HCT116 (cell line): ENCODE measurements at regions not wholly inside any gene's neighbourhood (a gene's known extent, or its start where the extent isn't known, plus 50 kb on each side); places are given as distances from the start of the nearest gene placed in this dataset.

Experiments
- ATAC-seq: fragments of 200-7000 bp; cut with Tn5 transposase; 2 replicates; pipeline ENCODE4 v1.9.1; 2020; ENCODE audit warnings: mild to moderate bottlenecking, moderate library complexity
- BruUV-seq: library from RNA; stranded (reverse); fragments of 400-500 nt; replicated peaks from 2 replicates; lab custom pipeline; 2021; lab: Mats Ljungman, UMichigan
- CTCF ChIA-PET: fragments of 300-600 bp; sonication (Branson Sonifier 250); formaldehyde crosslinking; loops from one replicate; lab custom pipeline; 2021; ENCODE audit warnings: antibody characterized with exemption; lab: Charles Lee
- POLR2A ChIA-PET: fragments of 300-600, 350-600 bp; sonication (Branson Sonifier 250); formaldehyde crosslinking; loops from one replicate; lab custom pipeline; 2021; ENCODE audit warnings: antibody characterized with exemption; lab: Charles Lee
- RAD21 ChIA-PET, 2 experiments: fragments of 300-600 bp; sonication (Branson Sonifier 250); formaldehyde crosslinking; loops; one replicate each; lab custom pipeline; 2023; ENCODE audit warnings: low total read pairs in 2 of 2; ENCODE audit not compliant: uncharacterized antibody in 2 of 2, unreplicated experiment in 2 of 2, low non-redundant PET in 1 of 2; lab: Charles Lee
- DNase-seq: peaks from one replicate; pipeline ENCODE4 v3.0.0-alpha.2; 2010; ENCODE audit warnings: low read depth, low spot score
- H2AFZ ChIP-seq: fragments of 200-600 bp; shearing (Covaris generic), sonication (generic); 2 replicates; pipeline ENCODE4 v1.6.1; 2017; ENCODE audit warnings: low read depth, mixed run types, mixed read lengths, antibody characterized with exemption, low read length; ENCODE audit not compliant: poor library complexity, severe bottlenecking
- H3K27ac ChIP-seq: 2 replicates; pipeline ENCODE4 v1.5.1; 2012; ENCODE audit warnings: low read depth, low read length
- H3K27me3 ChIP-seq: fragments of 200-600 bp; sonication (generic); 2 replicates; pipeline ENCODE4 v1.6.1; 2016; ENCODE audit warnings: mixed run types, low read length, mixed read lengths; ENCODE audit not compliant: insufficient read depth
- H3K36me3 ChIP-seq, 2 experiments: fragments of 200-500 bp in 1 of 2; fragments of 200-600 bp in 1 of 2; sonication (Bioruptor generic) in 1 of 2; sonication (generic) in 1 of 2; 2 replicates each; pipeline versions ENCODE4 v1.5.1 to v1.6.1; 2014 to 2016; ENCODE audit warnings: low read length in 2 of 2, inconsistent platforms in 1 of 2, mixed read lengths in 1 of 2, mixed run types in 1 of 2; ENCODE audit not compliant: insufficient read depth in 2 of 2, control insufficient read depth in 1 of 2
- H3K4me1 ChIP-seq, 2 experiments: fragments of 200-600 bp in 1 of 2; sonication (generic) in 1 of 2; 2 replicates each; pipeline versions ENCODE4 v1.5.1 to v1.6.1; 2012 to 2017; ENCODE audit warnings: low read length in 2 of 2, inconsistent platforms in 1 of 2, mild to moderate bottlenecking in 1 of 2, mixed read lengths in 1 of 2, mixed run types in 1 of 2, moderate library complexity in 1 of 2; ENCODE audit not compliant: insufficient read depth in 2 of 2, control insufficient read depth in 1 of 2
- H3K4me2 ChIP-seq: fragments of 200-600 bp; sonication (generic); 2 replicates; pipeline ENCODE4 v1.6.1; 2017; ENCODE audit warnings: mixed run types, low read length, mixed read lengths
- H3K4me3 ChIP-seq, 2 experiments: fragments of 200-600 bp in 1 of 2; sonication (generic) in 1 of 2; replicated peaks in 1 of 2; 2 replicates each; pipeline ENCODE4 v1.5.1; 2011 to 2016; ENCODE audit warnings: low read length in 2 of 2, control low read depth in 1 of 2, low read depth in 1 of 2, mild to moderate bottlenecking in 1 of 2, mixed read lengths in 1 of 2, mixed run types in 1 of 2
- H3K79me2 ChIP-seq: fragments of 200-600 bp; sonication (generic); 2 replicates; pipeline ENCODE4 v1.6.1; 2017; ENCODE audit warnings: mild to moderate bottlenecking, mixed run types, low read length, moderate library complexity, mixed read lengths; ENCODE audit not compliant: insufficient read depth
- H3K9ac ChIP-seq: fragments of 200-600 bp; sonication (generic); 2 replicates; pipeline ENCODE4 v1.6.1; 2016; ENCODE audit warnings: low read length, mixed read lengths
- H3K9me2 ChIP-seq: fragments of 200-600 bp; sonication (generic), shearing (Covaris generic); 2 replicates; pipeline ENCODE4 v1.6.1; 2017; ENCODE audit warnings: mixed run types, mild to moderate bottlenecking, moderate library complexity; ENCODE audit not compliant: insufficient read depth
- H3K9me3 ChIP-seq, 2 experiments: fragments of 200-500 bp in 1 of 2; fragments of 200-600 bp in 1 of 2; sonication (Bioruptor generic) in 1 of 2; sonication (generic) in 1 of 2; 2 replicates each; pipeline ENCODE4 v1.6.1; 2014 to 2017; ENCODE audit warnings: low read length in 2 of 2, mixed read lengths in 2 of 2, inconsistent platforms in 1 of 2, low read depth in 1 of 2, mild to moderate bottlenecking in 1 of 2, mixed run types in 1 of 2, moderate library complexity in 1 of 2; ENCODE audit not compliant: control insufficient read depth in 1 of 2, insufficient read depth in 1 of 2
- H4K20me1 ChIP-seq: fragments of 200-600 bp; sonication (generic), shearing (Covaris generic); 2 replicates; pipeline ENCODE4 v1.6.1; 2017; ENCODE audit warnings: mixed run types, mild to moderate bottlenecking, moderate library complexity; ENCODE audit not compliant: insufficient read depth
- CBX3 ChIP-seq: IDR thresholded peaks from 2 replicates; pipeline ENCODE4 v1.6.1; 2012; ENCODE audit warnings: low read depth
- EGR1 ChIP-seq: IDR thresholded peaks from 2 replicates; pipeline ENCODE4 v1.6.1; 2012; ENCODE audit warnings: low read depth
- EZH2 ChIP-seq: fragments of 200-600 bp; sonication (generic); IDR thresholded peaks from 2 replicates; pipeline ENCODE4 v1.6.1; 2017; ENCODE audit warnings: antibody characterized with exemption, mixed run types
- EZH2phosphoT487 ChIP-seq: fragments of 200-600 bp; IDR thresholded peaks from 2 replicates; pipeline ENCODE4 v1.6.1; 2018; ENCODE audit warnings: antibody characterized with exemption, borderline replicate concordance
- FOSL1 ChIP-seq: IDR thresholded peaks from 2 replicates; pipeline ENCODE4 v1.6.1; 2012; ENCODE audit warnings: low read depth
- POLR2A ChIP-seq: IDR thresholded peaks from 2 replicates; pipeline ENCODE4 v1.7.0; 2011; ENCODE audit warnings: borderline replicate concordance; ENCODE audit not compliant: insufficient read depth, insufficient read length; ENCODE audit errors: extremely low read depth
- RAD21 ChIP-seq: IDR thresholded peaks from 2 replicates; pipeline ENCODE4 v1.6.1; 2012; ENCODE audit warnings: low read depth, mild to moderate bottlenecking
- SIN3A ChIP-seq: IDR thresholded peaks from 2 replicates; pipeline ENCODE4 v1.6.1; 2012; ENCODE audit warnings: low read depth
- SP1 ChIP-seq: IDR thresholded peaks from 2 replicates; pipeline ENCODE4 v1.6.1; 2012; ENCODE audit warnings: low read depth
- SRF ChIP-seq: IDR thresholded peaks from 2 replicates; pipeline ENCODE4 v1.6.1; 2012; ENCODE audit warnings: low read depth
- YY1 ChIP-seq: IDR thresholded peaks from 2 replicates; pipeline ENCODE4 v1.6.1; 2011; ENCODE audit warnings: low read length, low read depth, moderate library complexity, mild to moderate bottlenecking; ENCODE audit not compliant: insufficient replicate concordance; ENCODE audit errors: extremely low read depth
- ZNF274 ChIP-seq: fragments of 200-500 bp; sonication (Bioruptor generic); IDR thresholded peaks from 2 replicates; pipeline ENCODE4 v1.6.1; 2014; ENCODE audit warnings: mild to moderate bottlenecking, low read depth, low read length, inconsistent platforms
- intact Hi-C: fragments of 100-400 bp; cut with micrococcal nuclease; formaldehyde crosslinking; loops from 2 replicates; pipeline ENCODE4 v1.10.0; 2022
- TF ChIP-seq, protein P1 (sequence below): IDR thresholded peaks from 2 replicates; pipeline ENCODE4 v1.6.1; 2011; ENCODE audit warnings: mild to moderate bottlenecking, low read length, moderate library complexity; ENCODE audit not compliant: insufficient replicate concordance; ENCODE audit errors: extremely low read depth
- TF ChIP-seq, protein P2 (sequence below): IDR thresholded peaks from 2 replicates; pipeline ENCODE4 v1.6.1; 2012
- TF ChIP-seq, protein P3 (sequence below), 3 experiments: fragments of 200-600 bp in 1 of 3; sonication (generic) in 1 of 3; IDR thresholded peaks in 2 of 3; conservative IDR thresholded peaks in 1 of 3; 2 replicates each; pipeline ENCODE4 v1.5.1; 2012 to 2017; ENCODE audit warnings: low read depth in 2 of 3, low read length in 2 of 3, antibody characterized with exemption in 1 of 3, borderline replicate concordance in 1 of 3, control low read depth in 1 of 3, mild to moderate bottlenecking in 1 of 3, mixed read lengths in 1 of 3, mixed run types in 1 of 3, moderate library complexity in 1 of 3; ENCODE audit not compliant: insufficient read depth in 1 of 3
- TF ChIP-seq, protein P4 (sequence below): IDR thresholded peaks from 2 replicates; pipeline ENCODE4 v1.6.1; 2012

DNA sequence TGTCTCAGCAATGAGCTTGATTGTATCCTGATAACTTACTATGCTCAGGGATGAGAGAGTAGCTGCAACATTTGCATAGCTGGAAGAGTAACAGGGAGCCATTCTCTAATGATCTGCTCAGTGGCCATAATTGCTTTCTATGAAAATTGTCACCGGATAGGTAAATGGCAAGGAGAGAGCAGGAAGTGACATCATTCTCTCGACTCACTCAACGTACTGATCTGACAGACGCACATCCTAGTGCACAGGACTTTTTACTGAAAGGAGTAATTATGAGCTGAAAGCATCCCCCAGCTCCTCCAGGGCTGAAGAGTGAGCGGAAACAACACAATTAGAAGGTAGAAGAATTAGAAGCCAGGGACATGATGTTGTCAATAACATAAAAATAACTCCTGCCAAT, 71.8 kb downstream of the IRX5 start:
- RAD21 ChIA-PET = no interaction called here

More for the DNA sequence above, 71.8 kb downstream of the IRX5 start:
- no peak overlapping the region for H3K9ac ChIP-seq
- no peak overlapping the region for H3K4me3 ChIP-seq
- no peak overlapping the region for H3K4me2 ChIP-seq
- H3K9me3 ChIP-seq = no peaks in the 10 kb centered on the region
- TF ChIP-seq SRF = no peak
- TF ChIP-seq YY1 = no peak
- no peak for TF ChIP-seq RAD21
- TF ChIP-seq FOSL1 = no peak
- TF ChIP-seq, protein P1, sequence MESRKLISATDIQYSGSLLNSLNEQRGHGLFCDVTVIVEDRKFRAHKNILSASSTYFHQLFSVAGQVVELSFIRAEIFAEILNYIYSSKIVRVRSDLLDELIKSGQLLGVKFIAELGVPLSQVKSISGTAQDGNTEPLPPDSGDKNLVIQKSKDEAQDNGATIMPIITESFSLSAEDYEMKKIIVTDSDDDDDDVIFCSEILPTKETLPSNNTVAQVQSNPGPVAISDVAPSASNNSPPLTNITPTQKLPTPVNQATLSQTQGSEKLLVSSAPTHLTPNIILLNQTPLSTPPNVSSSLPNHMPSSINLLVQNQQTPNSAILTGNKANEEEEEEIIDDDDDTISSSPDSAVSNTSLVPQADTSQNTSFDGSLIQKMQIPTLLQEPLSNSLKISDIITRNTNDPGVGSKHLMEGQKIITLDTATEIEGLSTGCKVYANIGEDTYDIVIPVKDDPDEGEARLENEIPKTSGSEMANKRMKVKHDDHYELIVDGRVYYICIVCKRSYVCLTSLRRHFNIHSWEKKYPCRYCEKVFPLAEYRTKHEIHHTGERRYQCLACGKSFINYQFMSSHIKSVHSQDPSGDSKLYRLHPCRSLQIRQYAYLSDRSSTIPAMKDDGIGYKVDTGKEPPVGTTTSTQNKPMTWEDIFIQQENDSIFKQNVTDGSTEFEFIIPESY = no peak
- no peak for TF ChIP-seq SIN3A
- TF ChIP-seq POLR2A = no peak
- TF ChIP-seq ZNF274 = no peak
- TF ChIP-seq, protein P2, sequence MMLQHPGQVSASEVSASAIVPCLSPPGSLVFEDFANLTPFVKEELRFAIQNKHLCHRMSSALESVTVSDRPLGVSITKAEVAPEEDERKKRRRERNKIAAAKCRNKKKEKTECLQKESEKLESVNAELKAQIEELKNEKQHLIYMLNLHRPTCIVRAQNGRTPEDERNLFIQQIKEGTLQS = no peak
- TF ChIP-seq CBX3 = no peak
- no peak for TF ChIP-seq EZH2phosphoT487
- TF ChIP-seq, protein P3, sequence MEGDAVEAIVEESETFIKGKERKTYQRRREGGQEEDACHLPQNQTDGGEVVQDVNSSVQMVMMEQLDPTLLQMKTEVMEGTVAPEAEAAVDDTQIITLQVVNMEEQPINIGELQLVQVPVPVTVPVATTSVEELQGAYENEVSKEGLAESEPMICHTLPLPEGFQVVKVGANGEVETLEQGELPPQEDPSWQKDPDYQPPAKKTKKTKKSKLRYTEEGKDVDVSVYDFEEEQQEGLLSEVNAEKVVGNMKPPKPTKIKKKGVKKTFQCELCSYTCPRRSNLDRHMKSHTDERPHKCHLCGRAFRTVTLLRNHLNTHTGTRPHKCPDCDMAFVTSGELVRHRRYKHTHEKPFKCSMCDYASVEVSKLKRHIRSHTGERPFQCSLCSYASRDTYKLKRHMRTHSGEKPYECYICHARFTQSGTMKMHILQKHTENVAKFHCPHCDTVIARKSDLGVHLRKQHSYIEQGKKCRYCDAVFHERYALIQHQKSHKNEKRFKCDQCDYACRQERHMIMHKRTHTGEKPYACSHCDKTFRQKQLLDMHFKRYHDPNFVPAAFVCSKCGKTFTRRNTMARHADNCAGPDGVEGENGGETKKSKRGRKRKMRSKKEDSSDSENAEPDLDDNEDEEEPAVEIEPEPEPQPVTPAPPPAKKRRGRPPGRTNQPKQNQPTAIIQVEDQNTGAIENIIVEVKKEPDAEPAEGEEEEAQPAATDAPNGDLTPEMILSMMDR (IDR thresholded peaks at IDR 0.05 in 2 of 3, conservative IDR thresholded peaks at IDR 0.05 in 1 of 3; ENCODE audit: borderline replicate concordance in 1 of 3, insufficient read depth in 1 of 3, low read depth in 2 of 3, low read length in 2 of 3) = no peak
- no peak for TF ChIP-seq EGR1
- no peak for TF ChIP-seq SP1
- TF ChIP-seq, protein P4, sequence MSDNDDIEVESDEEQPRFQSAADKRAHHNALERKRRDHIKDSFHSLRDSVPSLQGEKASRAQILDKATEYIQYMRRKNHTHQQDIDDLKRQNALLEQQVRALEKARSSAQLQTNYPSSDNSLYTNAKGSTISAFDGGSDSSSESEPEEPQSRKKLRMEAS = no peak
- no peak for TF ChIP-seq EZH2
- ATAC-seq = no peak
- H3K36me3 ChIP-seq = no peaks in the 10 kb centered on the region
- ChIA-PET POLR2A (no interaction called here), CTCF (interaction anchor here (1.0 kb wide), 1 partner anchor 19 kb away, joined by 3 read pairs; no protein-coding TSS in a partner anchor)
- intact Hi-C loops = no loop called here
- no TSS peak for BruUV-seq
- no peaks in the 10 kb centered on the region for H3K4me1 ChIP-seq
- DNase-seq = no peak
- no peaks in the 10 kb centered on the region for H4K20me1 ChIP-seq
- no peaks in the 10 kb centered on the region for H3K79me2 ChIP-seq
- H3K27me3 ChIP-seq = peaks cover 29% of the 10 kb centered on the region; the same call in 1 of the 2 replicates
- H3K27ac ChIP-seq = no peak overlapping the region
- no peak overlapping the region for H2AFZ ChIP-seq
- H3K9me2 ChIP-seq = no peaks in the 10 kb centered on the region
